Activated CD4-positive, CD25-positive, alpha-beta regulatory T cell treated with anti-CD3 and anti-CD28 coated beads, Interleukin-2, amount 50 U/mL, for 24 hours (primary cell): ENCODE measurements at regions not wholly inside any gene's neighbourhood (a gene's known extent, or its start where the extent isn't known, plus 50 kb on each side); places are given as distances from the start of the nearest gene placed in this dataset.
A peak's percentile ranks its signal among the peaks of the same experiment; 100 is the strongest.
"Not testable (repeated sequence)": the region's sequence is repeated elsewhere in the genome, so short reads cannot be mapped to it uniquely, and the experiment has no call there.

Source experiments
- ATAC-seq, 2 donors: fragments of 150-1000 bp; cut with Tn5 transposase; one replicate each; pipeline ENCODE4 v1.10.0; 2021; ENCODE audit warnings: mild to moderate bottlenecking in 1 of 2, moderate library complexity in 1 of 2

DNA sequence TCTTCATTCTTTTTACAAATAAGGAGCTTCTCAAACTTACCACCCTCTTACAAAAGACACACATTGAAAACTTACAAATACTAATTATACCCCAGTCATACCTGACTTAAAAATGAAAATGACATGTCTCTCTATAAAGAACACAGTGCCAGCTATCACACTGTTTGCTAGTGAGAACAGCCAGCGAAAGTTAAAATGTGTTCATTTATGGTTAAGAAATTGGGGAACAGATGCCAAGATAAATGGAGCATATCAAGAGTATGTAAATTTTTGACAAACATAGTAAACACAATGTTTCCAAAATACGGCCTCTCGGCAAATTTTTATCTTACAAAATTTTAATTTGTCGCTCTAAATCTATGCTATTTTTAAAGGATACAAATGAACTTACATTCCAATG, 1422.9 kb downstream of the KCNT2 start:
- ATAC-seq, result no peak

DNA sequence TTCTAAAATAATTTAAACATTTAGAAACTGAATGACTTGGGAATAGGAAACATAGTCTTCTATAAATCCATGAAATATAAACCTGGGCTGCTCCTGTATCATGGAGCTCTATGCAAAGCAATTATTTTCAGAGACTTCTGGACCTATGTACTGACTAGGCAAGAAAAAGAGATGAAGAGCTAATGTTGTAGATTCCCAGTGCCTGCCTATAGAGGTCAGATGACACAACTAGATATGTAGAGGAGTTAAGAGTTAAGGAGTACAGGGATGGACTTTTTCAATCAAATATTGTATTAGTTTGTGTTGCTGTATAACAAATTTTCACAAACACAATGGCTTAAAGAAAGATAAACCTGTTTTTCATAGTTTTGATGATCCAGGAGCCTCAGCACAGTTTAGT, 1434.5 kb downstream of the KCNT2 start:
- no peak for ATAC-seq

DNA sequence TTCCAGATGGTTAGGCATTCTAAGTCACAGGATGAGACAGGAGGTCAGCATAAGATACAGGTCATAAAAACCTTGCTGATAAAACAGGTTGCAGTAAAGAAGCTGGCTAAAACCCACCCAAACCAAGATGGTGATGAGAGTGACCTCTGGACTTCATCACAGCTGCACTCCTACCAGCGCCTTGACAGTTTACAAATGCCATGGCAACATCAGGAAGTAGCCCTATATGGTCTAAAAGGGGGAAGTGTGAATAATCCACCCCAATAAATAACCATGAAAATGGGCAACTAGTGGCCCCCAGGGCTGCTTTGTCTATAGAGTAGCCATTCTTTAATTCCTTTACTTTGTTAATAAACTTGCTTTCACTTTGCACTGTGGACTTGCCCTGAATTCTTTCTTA, 1448.4 kb downstream of the KCNT2 start:
- not testable (repeated sequence) for ATAC-seq

DNA sequence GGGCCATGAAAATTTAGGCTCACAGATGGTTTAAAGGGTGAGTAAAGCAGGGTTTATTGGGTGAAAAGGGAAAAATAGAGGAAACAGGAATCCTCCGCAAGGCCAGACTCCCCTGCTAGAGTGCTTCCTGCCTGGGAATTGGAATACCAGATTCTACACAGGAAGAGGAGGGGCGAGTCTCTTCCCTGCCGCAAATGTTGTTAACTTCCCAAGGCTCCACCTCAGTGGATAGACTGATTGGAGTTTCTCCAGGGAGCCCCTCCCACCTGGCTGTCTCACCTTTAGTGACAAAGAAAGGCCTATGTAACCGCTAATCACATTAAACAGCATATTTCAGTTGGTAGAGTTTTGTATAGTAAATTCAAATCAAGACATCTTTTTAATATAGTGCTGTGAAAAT, 1450.1 kb downstream of the KCNT2 start:
- ATAC-seq, result no peak

- no peak for ATAC-seq
Measured at GRCh38 chr1:195153107-195153506, 1455.1 kb downstream of the KCNT2 start.

DNA sequence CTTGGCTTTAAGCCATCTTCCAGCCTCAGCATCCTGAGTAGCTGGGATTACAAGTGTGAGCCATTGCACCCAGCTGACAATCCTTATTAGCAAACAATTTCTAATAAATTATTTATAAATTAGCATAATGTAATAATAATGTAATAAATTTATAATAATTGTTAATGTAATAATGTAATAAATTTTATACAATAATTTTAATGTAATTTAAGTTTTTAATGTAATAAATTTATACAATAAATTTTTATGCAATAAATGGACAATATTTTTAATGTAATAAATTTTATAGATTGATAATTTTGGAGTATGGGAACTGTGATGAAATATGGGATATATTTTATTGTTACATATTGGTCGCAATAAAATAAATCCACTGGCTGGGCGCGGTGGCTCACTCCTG, 1457.5 kb downstream of the KCNT2 start:
- no peak for ATAC-seq

GRCh38 chr1:195141294-195141693, 1466.9 kb downstream of the KCNT2 start:
- ATAC-seq, result no peak

DNA sequence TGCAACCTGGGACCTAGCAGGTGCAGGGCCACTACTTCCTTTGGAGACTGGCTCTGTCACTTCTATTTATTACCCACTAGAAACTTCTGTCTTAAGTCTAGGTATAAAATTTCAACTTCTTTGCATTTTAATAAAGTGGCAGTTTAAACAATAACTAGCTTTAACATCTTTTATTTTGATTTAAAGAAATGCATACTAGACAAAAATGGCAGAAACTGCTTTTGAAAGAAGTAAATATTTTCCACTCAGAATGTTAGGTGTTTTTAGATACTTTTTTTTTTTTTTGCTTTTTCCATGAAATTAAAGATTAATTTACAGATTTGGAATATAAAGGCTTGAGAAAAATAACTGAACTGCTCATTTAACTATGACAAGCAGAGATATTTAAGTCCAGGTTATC, 1477.6 kb downstream of the KCNT2 start:
- no peak for ATAC-seq

DNA sequence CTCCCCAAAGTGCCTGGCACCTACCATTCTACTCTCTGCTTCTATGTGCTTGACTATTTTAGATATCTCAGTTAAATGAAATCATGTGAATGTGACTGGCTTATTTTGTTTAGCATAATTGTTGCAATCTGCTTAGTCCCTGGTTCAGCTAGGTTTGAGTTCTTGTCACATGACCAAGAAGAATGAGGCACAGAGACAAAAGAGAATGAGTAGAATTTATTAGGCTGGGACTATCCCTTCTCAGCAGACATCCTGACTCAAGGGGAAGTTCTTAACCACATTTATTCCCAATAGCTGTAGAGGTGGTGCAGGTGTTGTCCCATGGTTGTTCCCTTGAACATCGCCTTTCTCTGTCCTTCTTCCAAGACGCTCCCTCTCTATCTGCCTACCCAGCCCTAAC, 1485.7 kb downstream of the KCNT2 start:
- no peak for ATAC-seq

DNA sequence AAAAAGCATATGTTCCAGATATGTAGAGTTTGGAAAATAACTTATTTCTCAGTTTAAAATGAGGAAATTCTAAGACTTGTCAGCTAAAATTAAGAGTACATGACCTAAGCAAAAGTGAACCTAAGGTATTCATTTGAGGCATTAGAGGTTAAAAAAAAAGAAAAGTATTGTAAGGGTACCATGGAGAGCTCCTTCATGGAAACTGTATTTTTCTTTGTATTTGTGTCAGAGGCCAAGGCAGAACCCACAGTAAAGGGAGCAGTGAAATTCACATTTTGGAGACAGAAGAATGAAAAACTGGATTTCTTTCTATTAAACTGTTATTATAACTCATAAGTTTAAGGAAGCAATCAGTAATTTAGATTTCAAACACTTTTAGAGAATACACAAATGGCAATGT, 1494.8 kb downstream of the KCNT2 start:
- ATAC-seq, result no peak

DNA sequence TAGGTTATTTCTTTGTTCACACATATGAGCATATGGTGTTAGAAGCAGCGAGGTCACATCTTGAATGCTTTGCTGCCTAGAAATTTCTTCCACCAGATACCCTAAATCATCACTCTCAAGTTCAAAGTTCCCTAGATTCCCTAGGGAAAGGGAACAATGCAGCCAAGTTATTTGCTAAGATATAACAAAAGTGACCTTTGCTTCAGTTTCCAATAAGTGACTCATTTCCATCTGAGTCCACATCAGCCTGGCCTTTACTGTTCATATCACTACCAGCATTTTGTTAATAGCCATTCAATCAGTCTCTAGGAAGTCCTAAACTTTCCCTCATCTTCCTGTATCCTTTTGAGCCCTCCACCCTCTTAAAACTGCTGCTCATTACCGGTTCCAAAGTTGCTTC, 1502.5 kb downstream of the KCNT2 start:
- no peak for ATAC-seq

DNA sequence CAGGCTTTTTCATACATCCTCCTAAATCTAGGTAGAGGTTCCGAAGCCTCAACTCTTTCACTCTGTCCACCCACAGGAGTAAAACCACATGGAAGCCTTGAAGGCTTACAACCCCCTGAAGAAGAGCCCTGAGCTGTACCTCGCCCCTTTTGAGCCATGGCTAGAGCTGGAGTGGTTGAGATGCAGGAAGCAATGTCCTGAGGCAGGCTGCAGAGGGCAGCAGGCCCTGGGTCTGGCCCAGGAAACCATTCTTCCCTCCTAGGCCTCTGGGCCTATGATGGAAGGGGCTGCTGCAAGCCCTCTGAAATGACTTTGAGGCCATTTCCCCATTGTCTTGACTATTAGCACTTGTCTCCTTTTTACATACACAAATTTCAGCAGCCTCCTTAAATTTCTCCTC, 1503.0 kb downstream of the KCNT2 start:
- no peak for ATAC-seq

DNA sequence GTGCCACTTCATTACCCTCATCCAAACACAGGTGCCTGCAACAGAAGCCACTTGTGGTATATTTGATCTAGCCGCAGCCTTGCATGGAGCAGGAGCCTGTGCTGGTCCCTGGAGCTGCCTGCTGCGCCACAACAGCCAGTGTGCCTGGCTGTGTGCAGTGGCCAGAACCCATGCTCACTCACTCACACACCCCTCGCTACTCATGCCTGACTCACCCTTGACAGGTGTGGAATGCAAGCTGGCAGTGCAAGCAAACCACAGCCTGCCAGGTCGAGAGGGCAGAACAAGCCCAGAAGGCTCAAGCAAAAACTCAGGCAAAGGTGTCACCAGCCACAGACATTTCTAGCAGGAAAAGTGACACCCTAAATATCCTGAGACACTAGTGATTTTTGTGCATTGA, 1510.9 kb downstream of the KCNT2 start:
- no peak for ATAC-seq

DNA sequence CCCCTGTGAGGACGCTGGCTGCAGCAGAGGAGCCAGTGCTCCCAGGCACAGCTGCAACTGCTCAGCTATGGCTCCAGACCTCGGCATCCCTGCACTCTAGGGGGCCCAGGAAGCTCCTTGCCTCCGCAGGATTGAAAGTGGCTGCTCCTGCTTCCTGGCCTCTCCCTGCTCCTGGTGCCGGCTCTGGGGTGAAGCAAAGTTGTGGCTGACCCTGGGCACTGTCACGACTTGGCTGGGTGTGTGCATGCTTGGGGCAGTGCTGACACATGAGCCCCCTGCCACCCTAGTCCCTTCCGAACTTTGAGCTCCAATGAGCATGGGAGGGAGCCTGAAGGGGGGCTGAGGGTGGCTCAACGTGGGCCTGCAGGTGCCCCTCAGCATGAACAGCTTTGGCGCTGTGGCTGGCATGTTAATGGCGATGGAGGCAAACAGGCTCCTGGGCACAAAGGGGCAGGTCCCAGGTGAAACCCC, 1512.2 kb downstream of the KCNT2 start:
- ATAC-seq, result no peak

GRCh38 chr1:195085196-195085595, 1523.0 kb downstream of the KCNT2 start:
- ATAC-seq, result no peak

GRCh38 chr1:195082183-195082582, 1526.1 kb downstream of the KCNT2 start:
- no peak for ATAC-seq

- no peak for ATAC-seq
Measured at GRCh38 chr1:195076682-195077081, 1531.6 kb downstream of the KCNT2 start.

DNA sequence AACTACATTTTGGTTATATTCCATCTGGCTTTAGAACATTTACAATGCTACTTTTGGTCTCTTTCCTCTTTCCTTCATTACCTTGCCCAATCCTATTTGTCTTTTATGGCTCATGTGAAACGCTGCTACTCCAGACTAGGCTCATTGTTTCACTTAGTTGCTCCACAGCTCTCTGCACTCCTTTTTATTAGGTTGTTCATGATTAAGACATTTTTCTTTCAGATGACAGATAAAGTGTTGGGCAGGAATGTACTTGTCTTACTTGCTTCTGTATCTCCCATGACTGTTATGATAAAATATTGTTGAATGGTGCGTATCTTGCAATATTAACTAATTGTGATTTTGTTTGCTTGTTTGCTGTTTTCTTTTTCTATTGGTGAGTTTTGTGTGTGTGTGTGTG, 1532.3 kb downstream of the KCNT2 start:
- ATAC-seq, result no peak

- ATAC-seq, result no peak
Measured at GRCh38 chr1:195071461-195071860, 1536.8 kb downstream of the KCNT2 start.

- no peak for ATAC-seq
Measured at GRCh38 chr1:195065437-195065836, 1542.8 kb downstream of the KCNT2 start.

DNA sequence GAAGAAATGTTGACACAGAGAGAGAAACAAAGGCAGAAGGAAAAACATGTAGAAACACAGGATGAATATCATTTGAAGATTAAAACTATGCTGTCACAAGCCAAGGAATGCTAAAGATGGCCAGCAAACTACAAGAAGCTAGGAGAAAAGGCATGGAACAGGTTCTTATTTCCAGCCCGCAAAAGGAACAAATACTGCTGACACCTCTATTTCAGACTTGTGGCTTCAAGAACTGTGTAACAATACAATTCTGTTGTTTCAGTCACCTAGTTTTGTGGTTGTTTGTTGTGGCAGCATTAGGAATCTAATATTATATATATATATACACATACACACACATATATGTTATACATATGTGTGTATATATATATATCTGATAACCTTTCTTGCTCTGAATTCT, 1543.9 kb downstream of the KCNT2 start:
- ATAC-seq, result no peak

- ATAC-seq, result no peak
Measured at GRCh38 chr1:195054217-195054687, 1554.0 kb downstream of the KCNT2 start.

GRCh38 chr1:195053478-195053877, 1554.8 kb downstream of the KCNT2 start:
- no peak for ATAC-seq

- ATAC-seq, result no peak
Measured at GRCh38 chr1:195047772-195048171, 1560.5 kb downstream of the KCNT2 start.

- ATAC-seq, result no peak
Measured at GRCh38 chr1:195045072-195045471, 1563.2 kb downstream of the KCNT2 start.

DNA sequence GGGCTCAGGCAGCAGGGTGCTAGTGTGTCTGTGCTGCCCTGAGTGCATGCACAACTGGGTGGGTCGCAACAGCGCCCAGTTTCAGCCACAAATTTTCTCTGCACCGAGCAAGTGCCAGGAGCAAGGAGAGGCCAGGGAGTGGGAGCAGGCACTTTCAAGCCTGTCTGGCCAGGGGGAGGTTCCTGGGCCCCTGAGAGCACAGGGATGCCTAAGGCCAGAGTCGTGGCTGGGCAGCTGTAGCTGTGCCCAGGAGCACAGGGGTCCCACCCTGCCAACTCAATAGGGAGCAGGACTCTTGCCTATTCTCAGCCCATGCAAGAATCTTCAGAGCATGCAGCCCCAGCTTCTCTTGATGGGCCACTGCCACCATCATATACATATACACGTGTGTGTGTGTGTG, 1577.4 kb downstream of the KCNT2 start:
- ATAC-seq, result peak in 1 of 2 donors; percentile 21
